Astrocyte of the cerebellum (primary cell): ENCODE measurements at regions not wholly inside any gene's neighbourhood (a gene's known extent, or its start where the extent isn't known, plus 50 kb on each side); places are given as distances from the start of the nearest gene placed in this dataset.
A peak's percentile ranks its signal among the peaks of the same experiment; 100 is the strongest.

Source experiments
- DNase-seq: peaks from one replicate; pipeline ENCODE4 v3.0.0-alpha.2; 2011; ENCODE audit warnings: low read depth
- H3K4me3 ChIP-seq: 2 replicates; pipeline ENCODE4 v1.5.1; 2011; ENCODE audit warnings: mild to moderate bottlenecking, low read depth, low read length, moderate library complexity
- in situ Hi-C: cut with HindIII; loops from 2 replicates; pipeline ENCODE4 v1.10.0; 2017; ENCODE audit warnings: low sequenced_read_pairs
- TF ChIP-seq, protein P1 (sequence below): IDR thresholded peaks from 2 replicates; pipeline ENCODE4 v1.5.1; 2012; ENCODE audit warnings: low read length, low read depth, moderate library complexity, mild to moderate bottlenecking; ENCODE audit errors: missing control alignments

DNA sequence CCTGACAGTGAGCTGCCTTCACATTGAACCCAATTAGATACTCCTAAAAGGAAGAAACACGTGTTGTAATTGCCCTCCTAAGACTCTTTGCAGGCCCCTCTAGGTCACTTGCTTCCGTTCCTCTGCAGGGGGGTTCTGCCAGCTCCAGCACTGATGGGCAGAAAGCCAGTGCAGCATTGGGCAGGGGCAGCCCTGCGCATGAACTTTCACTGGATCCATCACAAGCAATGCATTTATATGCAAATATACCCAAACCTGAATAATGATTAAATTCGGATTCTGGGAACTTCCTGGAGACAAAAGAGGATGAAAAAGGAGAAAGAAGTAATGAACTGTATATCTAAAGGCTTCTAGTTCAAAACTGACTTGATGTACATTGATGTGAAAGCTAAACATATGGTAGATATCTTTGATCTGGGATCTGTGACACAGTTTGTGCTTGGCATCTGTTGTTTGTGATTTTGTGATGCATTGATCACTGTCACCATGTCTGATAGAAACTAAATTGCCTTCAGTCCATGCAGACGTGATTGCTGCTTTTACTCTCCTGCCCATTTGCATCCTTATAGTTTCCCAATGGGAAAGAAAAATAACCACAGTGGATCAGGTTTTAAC, 313.4 kb downstream of the DEPDC1B start:
- no peak for DNase-seq
- in situ Hi-C loops = no loop called here
- TF ChIP-seq, protein P1, sequence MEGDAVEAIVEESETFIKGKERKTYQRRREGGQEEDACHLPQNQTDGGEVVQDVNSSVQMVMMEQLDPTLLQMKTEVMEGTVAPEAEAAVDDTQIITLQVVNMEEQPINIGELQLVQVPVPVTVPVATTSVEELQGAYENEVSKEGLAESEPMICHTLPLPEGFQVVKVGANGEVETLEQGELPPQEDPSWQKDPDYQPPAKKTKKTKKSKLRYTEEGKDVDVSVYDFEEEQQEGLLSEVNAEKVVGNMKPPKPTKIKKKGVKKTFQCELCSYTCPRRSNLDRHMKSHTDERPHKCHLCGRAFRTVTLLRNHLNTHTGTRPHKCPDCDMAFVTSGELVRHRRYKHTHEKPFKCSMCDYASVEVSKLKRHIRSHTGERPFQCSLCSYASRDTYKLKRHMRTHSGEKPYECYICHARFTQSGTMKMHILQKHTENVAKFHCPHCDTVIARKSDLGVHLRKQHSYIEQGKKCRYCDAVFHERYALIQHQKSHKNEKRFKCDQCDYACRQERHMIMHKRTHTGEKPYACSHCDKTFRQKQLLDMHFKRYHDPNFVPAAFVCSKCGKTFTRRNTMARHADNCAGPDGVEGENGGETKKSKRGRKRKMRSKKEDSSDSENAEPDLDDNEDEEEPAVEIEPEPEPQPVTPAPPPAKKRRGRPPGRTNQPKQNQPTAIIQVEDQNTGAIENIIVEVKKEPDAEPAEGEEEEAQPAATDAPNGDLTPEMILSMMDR = no peak
- no peak overlapping the region for H3K4me3 ChIP-seq

DNA sequence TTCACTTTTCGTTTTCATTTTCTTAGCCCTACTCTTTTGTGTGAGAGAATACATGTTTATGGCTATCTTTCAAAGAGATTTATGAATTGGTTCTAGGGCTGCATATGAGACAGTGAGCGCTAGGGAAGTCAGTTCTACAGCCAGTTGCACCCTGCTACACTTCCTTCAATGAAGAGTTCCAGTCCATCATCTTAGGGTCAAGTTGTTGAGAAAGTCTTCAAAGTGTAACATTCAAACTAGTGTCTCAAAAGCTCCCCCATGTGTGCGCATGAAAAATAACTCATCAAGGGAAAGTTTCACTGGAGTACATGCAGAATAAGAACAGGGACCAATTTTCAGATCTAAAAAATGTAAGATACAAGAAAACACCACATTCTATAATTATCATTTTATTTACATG, 317.2 kb downstream of the DEPDC1B start:
- TF ChIP-seq, protein P1 = peak; percentile 53
- in situ Hi-C loops = no loop called here
- DNase-seq = peak; percentile 26
- H3K4me3 ChIP-seq = no peak overlapping the region

DNA sequence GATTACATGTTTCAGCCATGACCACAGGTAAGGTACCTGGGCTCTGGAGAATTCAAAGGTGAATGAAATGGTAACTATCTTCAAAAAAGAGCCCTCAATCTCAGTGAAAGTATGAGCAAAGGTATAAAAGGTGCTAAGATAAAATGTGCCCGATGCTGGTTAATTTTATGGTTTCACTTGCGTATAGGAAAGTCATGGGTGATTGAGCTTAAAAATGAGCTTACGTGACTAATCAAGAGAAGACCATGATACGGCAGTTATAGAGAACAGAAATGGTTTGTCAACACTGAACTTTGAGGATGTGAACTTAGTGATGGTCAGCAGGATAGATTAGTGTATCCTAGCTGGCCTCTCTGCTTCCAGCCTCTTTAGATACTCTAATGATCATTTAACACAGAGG, 320.1 kb downstream of the DEPDC1B start:
- in situ Hi-C loops = no loop called here
- TF ChIP-seq, protein P1 = no peak
- H3K4me3 ChIP-seq = no peak overlapping the region
- DNase-seq = no peak

DNA sequence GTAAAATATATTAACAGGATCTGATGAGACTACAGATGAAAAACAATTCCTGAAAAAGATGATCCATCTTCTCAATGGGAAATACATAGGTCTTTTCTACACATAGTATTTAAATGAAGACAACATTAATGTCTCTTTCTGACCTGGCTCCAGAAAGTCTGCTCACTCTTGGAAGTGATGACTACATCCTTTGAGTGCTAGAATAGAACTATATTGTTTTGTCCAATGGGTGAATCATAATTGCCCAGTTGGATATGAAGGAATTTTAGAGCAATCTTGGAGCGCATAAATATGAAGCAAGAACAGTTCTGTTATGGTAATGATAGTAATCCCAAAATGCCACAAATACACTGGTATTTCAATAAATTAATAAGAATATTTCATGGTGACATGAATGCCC, 322.1 kb downstream of the DEPDC1B start:
- in situ Hi-C loops = no loop called here

DNA sequence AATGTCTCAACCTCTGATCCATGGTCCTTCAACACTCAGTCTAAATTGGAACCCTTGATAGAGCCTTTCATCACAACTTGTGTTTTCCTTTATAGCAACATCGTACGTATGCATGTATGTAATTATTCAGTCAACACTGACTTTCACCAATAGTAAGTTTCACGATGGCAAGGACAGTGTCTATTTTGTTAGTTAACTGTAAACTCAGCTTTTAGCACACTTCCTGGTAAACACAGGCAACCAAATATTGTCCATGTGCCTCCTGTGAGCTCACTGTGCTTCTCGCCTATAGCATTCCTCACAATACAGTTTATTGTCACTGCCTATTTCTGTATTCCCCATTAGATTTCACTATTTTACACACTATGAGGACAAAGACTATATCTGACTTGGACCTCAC, 323.1 kb downstream of the DEPDC1B start:
- TF ChIP-seq, protein P1 = no peak
- no peak for DNase-seq
- in situ Hi-C loops = no loop called here
- H3K4me3 ChIP-seq = no peak overlapping the region

More for the DNA sequence above, 322.1 kb downstream of the DEPDC1B start:
- TF ChIP-seq, protein P1 = no peak
- H3K4me3 ChIP-seq = no peak overlapping the region
- DNase-seq = no peak

DNA sequence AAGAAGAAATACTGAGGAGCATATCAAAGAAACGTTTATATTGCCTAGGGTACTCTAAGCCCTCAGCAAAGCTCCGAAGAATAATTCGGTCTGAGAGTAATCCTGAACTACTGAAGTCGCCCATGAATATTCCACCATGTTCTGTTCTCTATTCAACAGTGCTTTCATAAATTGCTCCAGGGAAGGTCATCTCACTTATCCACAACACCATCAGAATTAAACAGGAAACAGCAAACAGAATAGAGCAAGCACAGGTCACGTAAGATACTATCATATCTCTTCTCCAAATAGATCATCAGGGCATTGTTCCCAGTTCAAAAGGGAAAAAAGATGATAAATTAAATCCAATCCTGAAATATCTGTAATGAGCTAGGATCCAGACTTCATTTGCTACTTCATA, 325.6 kb downstream of the DEPDC1B start:
- in situ Hi-C loops = loop anchor here (25.0 kb wide), 1 partner anchor 562 kb away; no protein-coding TSS in a partner anchor
- TF ChIP-seq, protein P1 = no peak

More for the DNA sequence above, 325.6 kb downstream of the DEPDC1B start:
- DNase-seq = no peak
- H3K4me3 ChIP-seq = no peak overlapping the region
